WERI-Rb-1 (cell line): ENCODE measurements at regions not wholly inside any gene's neighbourhood (a gene's known extent, or its start where the extent isn't known, plus 50 kb on each side); places are given as distances from the start of the nearest gene placed in this dataset.

Experiments used
- DNase-seq: peaks from one replicate; pipeline ENCODE4 v3.0.0-alpha.2; 2020
- H3K27ac ChIP-seq: fragments of 250-450 bp; sonication (Bioruptor Pico); 2 replicates; pipeline ENCODE4 v1.5.1; 2020; ENCODE audit warnings: mild to moderate bottlenecking, moderate library complexity
- H3K27me3 ChIP-seq: fragments of 250-450 bp; sonication (Bioruptor Pico); 2 replicates; pipeline ENCODE4 v1.5.1; 2021; ENCODE audit warnings: mild to moderate bottlenecking, low read depth, moderate library complexity; ENCODE audit not compliant: insufficient read depth, severe bottlenecking
- H3K36me3 ChIP-seq: fragments of 250-450 bp; sonication (Bioruptor Pico); 2 replicates; pipeline ENCODE4 v1.5.1; 2020; ENCODE audit warnings: mild to moderate bottlenecking, moderate library complexity
- H3K4me3 ChIP-seq: 2 replicates; pipeline ENCODE4 v1.5.1; 2011; ENCODE audit warnings: low read depth, mild to moderate bottlenecking, control low read depth, low read length
- H3K9me3 ChIP-seq: fragments of 250-450 bp; sonication (Bioruptor Pico); 2 replicates; pipeline ENCODE4 v1.5.1; 2021; ENCODE audit warnings: mild to moderate bottlenecking, moderate library complexity; ENCODE audit not compliant: severe bottlenecking
- CTCF ChIP-seq: IDR thresholded peaks from 2 replicates; pipeline ENCODE4 v1.5.1; 2011; ENCODE audit warnings: low read depth, mild to moderate bottlenecking, control low read depth, inconsistent platforms, low read length

DNA sequence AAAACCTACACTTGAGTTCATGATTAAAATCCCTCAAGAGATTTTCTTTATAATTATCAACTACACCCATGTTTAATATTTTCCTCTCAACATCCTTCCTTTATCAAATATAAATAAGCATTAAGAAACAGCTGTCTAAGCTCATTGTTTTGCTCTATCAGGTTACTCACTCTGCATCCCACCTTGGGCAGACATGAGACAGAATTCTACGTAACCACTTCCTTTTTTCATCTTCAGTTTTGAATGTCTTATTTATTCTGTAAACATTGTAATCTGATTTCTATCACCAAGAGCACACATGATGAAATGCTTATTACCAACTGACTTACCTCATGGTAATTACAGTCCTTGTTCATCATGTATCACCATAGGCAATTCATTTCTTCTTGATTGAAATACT, 1256.6 kb upstream of the ATXN8OS start:
- no peaks in the 10 kb centered on the region for H3K36me3 ChIP-seq
- TF ChIP-seq CTCF = no peak
- H3K9me3 ChIP-seq = no peaks in the 10 kb centered on the region
- H3K27me3 ChIP-seq = no peaks in the 10 kb centered on the region
- DNase-seq = no peak
- no peak overlapping the region for H3K4me3 ChIP-seq
- no peak overlapping the region for H3K27ac ChIP-seq

DNA sequence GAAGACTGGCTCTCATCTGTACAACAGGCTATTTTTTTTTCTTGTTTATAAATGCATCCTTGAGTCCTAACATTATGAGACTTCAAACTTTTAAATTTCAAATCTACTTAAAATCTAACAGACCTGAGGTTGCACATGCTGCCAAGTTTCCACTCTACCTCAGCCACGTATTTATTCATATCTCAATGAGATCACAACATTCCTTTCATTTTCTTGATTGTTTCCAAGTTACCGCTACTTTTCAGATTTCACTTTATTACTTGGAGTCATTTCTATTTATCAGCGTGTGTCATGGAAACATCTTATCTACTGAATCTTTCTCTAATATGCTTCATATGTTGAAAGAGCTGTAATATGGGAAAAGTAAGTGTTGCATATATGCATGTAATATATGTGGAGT, 1257.5 kb upstream of the ATXN8OS start:
- no peak overlapping the region for H3K4me3 ChIP-seq
- H3K36me3 ChIP-seq = no peaks in the 10 kb centered on the region
- H3K27me3 ChIP-seq = no peaks in the 10 kb centered on the region
- no peak for DNase-seq
- no peak for TF ChIP-seq CTCF
- no peak overlapping the region for H3K27ac ChIP-seq
- H3K9me3 ChIP-seq = no peaks in the 10 kb centered on the region

DNA sequence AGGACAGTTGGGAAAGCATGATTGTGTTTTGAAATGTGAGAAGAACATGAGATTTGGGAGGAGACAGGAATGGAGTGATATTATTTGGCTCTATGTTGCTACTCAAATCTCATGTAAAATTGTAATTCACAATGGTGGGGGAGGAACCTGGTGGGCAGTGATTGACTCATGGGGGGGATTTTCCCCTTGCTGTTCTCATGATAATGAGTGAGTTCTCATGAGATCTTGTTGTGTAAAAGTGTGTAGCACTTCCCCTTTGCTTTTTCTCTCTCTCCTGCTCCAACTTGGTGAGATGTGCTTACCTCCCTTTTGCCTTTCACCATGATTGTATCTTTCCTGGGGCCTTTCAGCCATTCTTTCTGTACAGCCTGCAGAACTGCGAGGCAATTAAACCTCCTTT, 1261.0 kb upstream of the ATXN8OS start:
- Histone ChIP-seq H3K4me3 (no peak overlapping the region), H3K36me3 (no peaks in the 10 kb centered on the region), H3K27me3 (no peaks in the 10 kb centered on the region), H3K27ac (no peak overlapping the region), H3K9me3 (no peaks in the 10 kb centered on the region)
- DNase-seq = no peak
- no peak for TF ChIP-seq CTCF

- Histone ChIP-seq H3K36me3 (no peaks in the 10 kb centered on the region), H3K27me3 (no peaks in the 10 kb centered on the region), H3K9me3 (no peaks in the 10 kb centered on the region), H3K27ac (no peak overlapping the region), H3K4me3 (no peak overlapping the region)
- no peak for TF ChIP-seq CTCF
- no peak for DNase-seq
These were observed 1273.3 kb upstream of the ATXN8OS start for GRCh38 chr13:68834375-68834774.

- TF ChIP-seq CTCF = no peak
- DNase-seq = no peak
- no peak overlapping the region for H3K4me3 ChIP-seq
- no peaks in the 10 kb centered on the region for H3K9me3 ChIP-seq
- no peaks in the 10 kb centered on the region for H3K36me3 ChIP-seq
- H3K27me3 ChIP-seq = no peaks in the 10 kb centered on the region
- no peak overlapping the region for H3K27ac ChIP-seq
These were observed 1290.9 kb upstream of the ATXN8OS start for GRCh38 chr13:68816715-68817114.

GRCh38 chr13:68813180-68813796, 1294.3 kb upstream of the ATXN8OS start:
- H3K27ac ChIP-seq = no peak overlapping the region
- H3K9me3 ChIP-seq = no peaks in the 10 kb centered on the region
- no peak for DNase-seq

More at GRCh38 chr13:68813180-68813796, 1294.3 kb upstream of the ATXN8OS start:
- no peaks in the 10 kb centered on the region for H3K27me3 ChIP-seq
- no peak for TF ChIP-seq CTCF
- no peak overlapping the region for H3K4me3 ChIP-seq
- H3K36me3 ChIP-seq = no peaks in the 10 kb centered on the region
